ENCODE measurements at regions not wholly inside any gene's neighbourhood (a gene's known extent, or its start where the extent isn't known, plus 50 kb on each side); places are given as distances from the start of the nearest gene placed in this dataset.
"Not testable (repeated sequence)": the region's sequence is repeated elsewhere in the genome, so short reads cannot be mapped to it uniquely, and the experiment has no call there.

- no peaks in the 10 kb centered on the region for H3K79me2 ChIP-seq (ENCODE audit: low read length)
- H3K4me2 ChIP-seq (ENCODE audit: low read length), result peak overlapping the region; percentile 7; the same call in 1 of the 2 replicates
- H3K4me3 ChIP-seq (ENCODE audit: low read length), result no peak overlapping the region
- H3K9me3 ChIP-seq (ENCODE audit: low read length), result no peaks in the 10 kb centered on the region
- no peaks in the 10 kb centered on the region for H3K4me1 ChIP-seq (ENCODE audit: insufficient read depth, low read length)
- H3K27ac ChIP-seq (ENCODE audit: low read length), result no peak overlapping the region
- no peaks in the 10 kb centered on the region for H3K36me3 ChIP-seq (ENCODE audit: low read depth, low read length)
- no peaks in the 10 kb centered on the region for H3K9me2 ChIP-seq (replicated peaks; ENCODE audit: low read length)
- ChIA-PET CTCF (no interaction called here), POLR2A (ENCODE audit: unreplicated experiment) (no interaction called here)
- no peak for TF ChIP-seq CTCF (conservative IDR thresholded peaks at IDR 0.05; ENCODE audit: low read depth, low read length)
- TF ChIP-seq EZH2phosphoT487 (IDR thresholded peaks at IDR 0.05; ENCODE audit: borderline replicate concordance, low read length), result no peak
- TF ChIP-seq EZH2 (IDR thresholded peaks at IDR 0.05; ENCODE audit: low read length, unreplicated experiment), result no peak
- DNase-seq (peak; percentile 39), ATAC-seq (peak; percentile 77)
- intact Hi-C loops (cut with micrococcal nuclease), result no loop called here
- H3K27me3 ChIP-seq (ENCODE audit: low read length), result no peaks in the 10 kb centered on the region
- H2AFZ ChIP-seq (ENCODE audit: low read length), result no peak overlapping the region
- no TSS peak for BruUV-seq (replicated peaks)
- no peaks in the 10 kb centered on the region for H3F3A ChIP-seq (ENCODE audit: low read length, unreplicated experiment)
- no peak overlapping the region for H3K9ac ChIP-seq (ENCODE audit: low read length)
- H4K20me1 ChIP-seq (ENCODE audit: low read length), result no peaks in the 10 kb centered on the region
Observed at GRCh38 chr2:145530653-145531052, 1010.7 kb upstream of the ZEB2 start.

DNA sequence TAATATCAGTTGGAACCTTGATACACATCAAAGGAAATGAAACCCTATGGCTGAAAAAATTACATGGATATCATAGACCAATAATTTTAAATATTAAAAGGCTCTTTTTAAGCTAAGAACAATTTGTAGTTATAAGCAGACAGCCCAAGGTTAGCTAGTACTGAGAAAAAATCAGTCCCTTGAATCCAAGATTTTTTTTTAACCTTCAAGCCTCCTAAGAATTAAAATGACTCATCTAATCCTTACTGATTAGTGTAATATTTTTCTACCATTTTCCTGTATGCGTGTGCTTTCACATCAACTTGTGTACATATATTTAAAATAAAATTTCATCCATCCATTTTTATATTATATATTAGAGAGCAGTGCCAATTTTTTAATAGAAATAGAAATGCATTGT, 1004.9 kb upstream of the ZEB2 start:
- no peaks in the 10 kb centered on the region for H3K36me3 ChIP-seq (ENCODE audit: low read depth, low read length)
- H3K27me3 ChIP-seq (ENCODE audit: low read length), result no peaks in the 10 kb centered on the region
- no peak for DNase-seq
- TF ChIP-seq EZH2 (IDR thresholded peaks at IDR 0.05; ENCODE audit: low read length, unreplicated experiment) (no peak), EZH2phosphoT487 (IDR thresholded peaks at IDR 0.05; ENCODE audit: borderline replicate concordance, low read length) (no peak), CTCF (conservative IDR thresholded peaks at IDR 0.05; ENCODE audit: low read depth, low read length) (no peak)
- H3K79me2 ChIP-seq (ENCODE audit: low read length), result no peaks in the 10 kb centered on the region
- peak overlapping the region; percentile 17; the same call in 1 of the 2 replicates for H3K9ac ChIP-seq (ENCODE audit: low read length)
- H4K20me1 ChIP-seq (ENCODE audit: low read length), result no peaks in the 10 kb centered on the region
- peaks cover 9% of the 10 kb centered on the region; the same call in 1 of the 2 replicates for H3K4me1 ChIP-seq (ENCODE audit: insufficient read depth, low read length)
- H2AFZ ChIP-seq (ENCODE audit: low read length), result peak overlapping the region; percentile 73
- no peak for ATAC-seq
- peak overlapping the region; percentile 39 for H3K27ac ChIP-seq (ENCODE audit: low read length)
- intact Hi-C loops (cut with micrococcal nuclease), result no loop called here
- no TSS peak for BruUV-seq (replicated peaks)
- no peaks in the 10 kb centered on the region for H3K9me2 ChIP-seq (replicated peaks; ENCODE audit: low read length)
- peak overlapping the region; percentile 66 for H3K4me2 ChIP-seq (ENCODE audit: low read length)
- POLR2A ChIA-PET (ENCODE audit: unreplicated experiment), result no interaction called here
- no peaks in the 10 kb centered on the region for H3K9me3 ChIP-seq (ENCODE audit: low read length)
- CTCF ChIA-PET, result interaction anchor here (0.5 to 1.0 kb wide), 3 partner anchors 41 to 1349 kb away, joined by 3 to 4 read pairs (median 3); no protein-coding TSS in a partner anchor
- no peaks in the 10 kb centered on the region for H3F3A ChIP-seq (ENCODE audit: low read length, unreplicated experiment)
- H3K4me3 ChIP-seq (ENCODE audit: low read length), result peak overlapping the region; percentile 47

GRCh38 chr2:145524303-145524702, 1004.4 kb upstream of the ZEB2 start:
- ChIA-PET CTCF (interaction anchor here (0.6 to 1.0 kb wide), 2 partner anchors 40 to 314 kb away, joined by 3 to 4 read pairs; no protein-coding TSS in a partner anchor), POLR2A (ENCODE audit: unreplicated experiment) (no interaction called here)
- DNase-seq, result peak; percentile 39
- Histone ChIP-seq H3K9me2 (replicated peaks; ENCODE audit: low read length) (no peaks in the 10 kb centered on the region), H3K4me3 (ENCODE audit: low read length) (peak overlapping the region; percentile 47), H3K9me3 (ENCODE audit: low read length) (no peaks in the 10 kb centered on the region), H3K79me2 (ENCODE audit: low read length) (no peaks in the 10 kb centered on the region), H3K36me3 (ENCODE audit: low read depth, low read length) (no peaks in the 10 kb centered on the region), H3K4me1 (ENCODE audit: insufficient read depth, low read length) (peaks cover 9% of the 10 kb centered on the region; the same call in 1 of the 2 replicates), H2AFZ (ENCODE audit: low read length) (peak overlapping the region; percentile 73), H3K27me3 (ENCODE audit: low read length) (no peaks in the 10 kb centered on the region), H3K27ac (ENCODE audit: low read length) (peak overlapping the region; percentile 39), H3K9ac (ENCODE audit: low read length) (peak overlapping the region; percentile 17; the same call in 1 of the 2 replicates), H3K4me2 (ENCODE audit: low read length) (peak overlapping the region; percentile 66), H3F3A (ENCODE audit: low read length, unreplicated experiment) (no peaks in the 10 kb centered on the region), H4K20me1 (ENCODE audit: low read length) (no peaks in the 10 kb centered on the region)
- no TSS peak for BruUV-seq (replicated peaks)
- intact Hi-C loops (cut with micrococcal nuclease), result no loop called here
- TF ChIP-seq CTCF (conservative IDR thresholded peaks at IDR 0.05; ENCODE audit: low read depth, low read length) (no peak), EZH2 (IDR thresholded peaks at IDR 0.05; ENCODE audit: low read length, unreplicated experiment) (no peak), EZH2phosphoT487 (IDR thresholded peaks at IDR 0.05; ENCODE audit: borderline replicate concordance, low read length) (no peak)
- peak; percentile 79 for ATAC-seq

GRCh38 chr2:145519254-145519653, 999.3 kb upstream of the ZEB2 start:
- H3K9ac ChIP-seq (ENCODE audit: low read length); H3K27me3 ChIP-seq (ENCODE audit: low read length); H3K27ac ChIP-seq (ENCODE audit: low read length); H3K4me2 ChIP-seq (ENCODE audit: low read length); DNase-seq; H3F3A ChIP-seq (ENCODE audit: low read length, unreplicated experiment); H3K4me3 ChIP-seq (ENCODE audit: low read length); H3K36me3 ChIP-seq (ENCODE audit: low read depth, low read length); ATAC-seq; H2AFZ ChIP-seq (ENCODE audit: low read length); H3K79me2 ChIP-seq (ENCODE audit: low read length); H4K20me1 ChIP-seq (ENCODE audit: low read length); H3K9me2 ChIP-seq (replicated peaks; ENCODE audit: low read length); BruUV-seq (replicated peaks); intact Hi-C loops (cut with micrococcal nuclease); H3K9me3 ChIP-seq (ENCODE audit: low read length); H3K4me1 ChIP-seq (ENCODE audit: insufficient read depth, low read length); POLR2A ChIA-PET (ENCODE audit: unreplicated experiment); CTCF ChIA-PET: not testable (repeated sequence)

All from PC-3 (cell line).